Chondrocyte (in vitro differentiated cells): ENCODE measurements at regions not wholly inside any gene's neighbourhood (a gene's known extent, or its start where the extent isn't known, plus 50 kb on each side); places are given as distances from the start of the nearest gene placed in this dataset.

Experiments used
- DNase-seq: peaks from one replicate; pipeline ENCODE4 v3.0.0; 2021; ENCODE audit warnings: mixed read lengths, low spot score
- H3K27ac Mint-ChIP-seq: one replicate; pipeline ENCODE4 v1.8.0; 2021; ENCODE audit warnings: mild to moderate bottlenecking, moderate library complexity, mixed read lengths; ENCODE audit not compliant: unreplicated experiment
- H3K27me3 Mint-ChIP-seq: 2 replicates; pipeline ENCODE4 v1.8.0; 2021; ENCODE audit warnings: low read depth, mixed read lengths
- H3K36me3 Mint-ChIP-seq: 2 replicates; pipeline ENCODE4 v1.8.0; 2021; ENCODE audit warnings: low read depth, mixed read lengths
- H3K4me1 Mint-ChIP-seq: 2 replicates; pipeline ENCODE4 v1.8.0; 2021; ENCODE audit warnings: low read depth, mild to moderate bottlenecking, mixed read lengths
- H3K4me3 Mint-ChIP-seq: one replicate; pipeline ENCODE4 v1.8.0; 2021; ENCODE audit warnings: mild to moderate bottlenecking, moderate library complexity, mixed read lengths; ENCODE audit not compliant: unreplicated experiment
- H3K9me3 Mint-ChIP-seq: 2 replicates; pipeline ENCODE4 v1.8.0; 2021; ENCODE audit warnings: low read depth, mixed read lengths
- CTCF ChIP-seq: fragments of 200-600 bp; sonication (generic); IDR thresholded peaks from 2 replicates; pipeline ENCODE4 v1.5.0; 2021; ENCODE audit warnings: antibody characterized with exemption, mild to moderate bottlenecking, moderate library complexity

DNA sequence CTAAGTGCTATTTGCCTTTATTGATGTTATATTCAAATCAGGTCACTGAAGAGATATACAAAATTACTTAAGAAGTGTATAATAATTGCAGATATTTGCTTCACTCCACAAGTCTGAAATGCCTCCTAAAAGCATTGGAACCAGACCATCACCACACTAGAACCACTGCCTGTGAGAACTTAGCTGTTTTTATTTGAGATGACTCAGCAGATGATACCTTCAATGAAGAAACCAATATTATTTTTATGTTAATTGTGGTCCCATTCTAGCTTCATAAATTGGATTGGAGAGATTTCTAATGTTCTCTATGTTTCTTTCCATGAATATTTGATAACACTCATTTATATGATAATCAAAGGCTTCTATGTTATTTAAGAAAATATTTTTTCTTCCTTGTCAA is 740.6 kb downstream of the KCNT2 start:
- Mint-ChIP-seq H3K4me3 (no peak overlapping the region), H3K4me1 (no peaks in the 10 kb centered on the region), H3K9me3 (no peaks in the 10 kb centered on the region), H3K27ac (no peak overlapping the region), H3K36me3 (no peaks in the 10 kb centered on the region), H3K27me3 (no peaks in the 10 kb centered on the region)
- no peak for DNase-seq
- TF ChIP-seq CTCF = no peak

DNA sequence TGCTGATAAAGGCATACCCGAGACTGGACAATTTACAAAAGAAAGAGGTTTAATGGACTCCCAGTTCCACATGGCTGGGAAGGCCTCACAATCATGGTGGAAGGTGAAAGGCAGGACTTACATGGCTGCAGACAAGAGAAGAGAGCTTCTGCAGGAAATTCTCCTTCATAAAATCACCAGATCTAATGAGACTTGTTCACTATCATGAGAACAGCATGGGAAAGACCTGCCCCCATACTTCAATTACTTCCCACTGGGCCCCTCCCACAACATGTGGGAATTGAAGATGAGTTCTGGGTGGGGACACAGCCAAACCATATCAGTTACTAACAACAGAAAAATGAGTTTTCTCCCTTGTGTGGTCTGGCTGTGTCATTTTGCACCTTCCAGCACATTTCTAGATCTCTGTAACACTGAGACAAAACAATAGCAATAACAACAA is 741.4 kb downstream of the KCNT2 start:
- Mint-ChIP-seq H3K4me1 (no peaks in the 10 kb centered on the region), H3K27me3 (no peaks in the 10 kb centered on the region), H3K36me3 (no peaks in the 10 kb centered on the region), H3K27ac (no peak overlapping the region), H3K4me3 (no peak overlapping the region), H3K9me3 (no peaks in the 10 kb centered on the region)
- TF ChIP-seq CTCF = no peak
- no peak for DNase-seq

DNA sequence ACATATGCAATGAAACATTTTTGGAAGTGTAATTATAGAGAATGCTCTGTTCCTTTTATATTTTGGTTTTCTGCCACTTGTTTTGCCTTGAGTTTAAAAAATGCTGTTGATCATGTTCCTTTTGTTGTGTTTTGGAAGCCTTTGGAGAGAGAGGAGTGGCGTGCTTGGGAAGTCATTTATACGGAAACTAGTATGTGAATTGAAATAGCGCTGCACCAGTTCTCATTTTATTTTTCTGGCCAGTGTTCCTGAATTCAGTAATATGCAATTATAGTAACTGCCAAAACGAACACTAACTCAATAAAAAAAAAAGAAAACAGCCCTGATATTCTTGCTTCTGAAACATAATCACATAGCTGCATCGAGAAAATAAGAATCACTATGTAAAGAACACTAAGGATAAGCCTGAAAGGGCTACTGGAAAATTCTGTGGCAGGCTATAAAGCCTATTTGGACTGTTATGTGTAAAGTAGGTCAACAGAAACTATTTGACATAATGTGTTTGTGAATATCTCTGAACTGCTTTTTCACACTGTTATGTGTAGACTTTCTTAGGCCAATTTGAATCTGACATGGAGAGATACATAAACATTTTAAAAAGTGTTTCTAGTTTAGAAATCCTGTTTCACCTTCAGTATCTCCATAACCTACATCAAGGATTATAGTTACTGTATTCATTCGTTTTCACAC is 742.0 kb downstream of the KCNT2 start:
- H3K27me3 Mint-ChIP-seq = no peaks in the 10 kb centered on the region
- no peak overlapping the region for H3K4me3 Mint-ChIP-seq
- no peak for TF ChIP-seq CTCF
- H3K36me3 Mint-ChIP-seq = no peaks in the 10 kb centered on the region
- no peaks in the 10 kb centered on the region for H3K4me1 Mint-ChIP-seq
- DNase-seq = no peak
- H3K27ac Mint-ChIP-seq = no peak overlapping the region
- H3K9me3 Mint-ChIP-seq = no peaks in the 10 kb centered on the region

DNA sequence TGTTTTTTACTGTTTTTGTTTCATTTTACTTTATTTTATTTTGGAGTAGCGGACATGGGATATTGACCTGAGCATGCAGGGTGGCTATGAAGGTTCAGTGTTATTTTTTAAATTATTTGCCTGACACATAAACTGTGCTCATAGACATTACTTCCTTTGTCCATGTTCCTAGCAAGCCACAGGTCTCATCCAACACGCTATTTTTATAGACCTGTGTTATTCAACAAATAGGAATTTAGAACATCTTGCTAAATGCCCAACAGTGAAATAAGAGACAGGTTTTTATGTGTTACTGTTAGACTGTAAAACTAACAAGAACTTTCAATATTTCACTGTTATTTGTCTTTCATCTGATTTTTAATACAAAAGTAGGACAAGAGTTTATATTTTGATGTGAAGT is 756.4 kb downstream of the KCNT2 start:
- H3K27ac Mint-ChIP-seq = no peak overlapping the region
- no peak for DNase-seq
- H3K36me3 Mint-ChIP-seq = no peaks in the 10 kb centered on the region
- TF ChIP-seq CTCF = no peak
- H3K4me3 Mint-ChIP-seq = no peak overlapping the region
- no peaks in the 10 kb centered on the region for H3K27me3 Mint-ChIP-seq
- peaks cover 14% of the 10 kb centered on the region for H3K4me1 Mint-ChIP-seq
- H3K9me3 Mint-ChIP-seq = no peaks in the 10 kb centered on the region

- no peaks in the 10 kb centered on the region for H3K36me3 Mint-ChIP-seq
- no peak overlapping the region for H3K4me3 Mint-ChIP-seq
- no peak for DNase-seq
- no peaks in the 10 kb centered on the region for H3K9me3 Mint-ChIP-seq
- H3K27me3 Mint-ChIP-seq = no peaks in the 10 kb centered on the region
- peaks cover 14% of the 10 kb centered on the region for H3K4me1 Mint-ChIP-seq
- TF ChIP-seq CTCF = no peak
- H3K27ac Mint-ChIP-seq = no peak overlapping the region
These were observed 757.1 kb downstream of the KCNT2 start for GRCh38 chr1:195851016-195851601.
